NCI-H146 treated with DMSO at 0.1 percent for 48 hours (cell line): ENCODE measurements at regions not wholly inside any gene's neighbourhood (a gene's known extent, or its start where the extent isn't known, plus 50 kb on each side); places are given as distances from the start of the nearest gene placed in this dataset.

Experiments used
- DNase-seq: peaks from one replicate; lab custom pipeline; 2025; ENCODE audit not compliant: unreplicated experiment; lab: John Stamatoyannopoulos, UW

DNA sequence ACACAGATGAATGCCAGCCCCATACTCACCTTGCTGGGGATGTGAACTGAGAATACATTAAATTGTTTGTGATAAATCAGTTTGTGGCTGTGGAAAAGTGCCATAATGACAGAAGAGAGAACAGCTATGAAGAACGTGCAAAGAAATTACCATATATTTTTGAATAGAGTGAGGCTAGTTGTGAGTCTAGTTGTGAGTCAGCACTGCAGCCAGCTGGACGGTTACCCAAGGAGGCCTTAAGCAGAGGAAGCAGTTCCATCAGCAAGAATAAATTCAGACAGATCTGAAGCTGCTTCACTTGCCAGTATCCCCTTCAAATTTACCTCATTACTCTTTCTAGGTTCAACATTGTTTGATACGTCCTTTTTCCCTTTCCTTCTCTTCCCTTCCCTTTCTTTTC lies 446.0 kb downstream of the MTRR start:
- DNase-seq, result no peak

DNA sequence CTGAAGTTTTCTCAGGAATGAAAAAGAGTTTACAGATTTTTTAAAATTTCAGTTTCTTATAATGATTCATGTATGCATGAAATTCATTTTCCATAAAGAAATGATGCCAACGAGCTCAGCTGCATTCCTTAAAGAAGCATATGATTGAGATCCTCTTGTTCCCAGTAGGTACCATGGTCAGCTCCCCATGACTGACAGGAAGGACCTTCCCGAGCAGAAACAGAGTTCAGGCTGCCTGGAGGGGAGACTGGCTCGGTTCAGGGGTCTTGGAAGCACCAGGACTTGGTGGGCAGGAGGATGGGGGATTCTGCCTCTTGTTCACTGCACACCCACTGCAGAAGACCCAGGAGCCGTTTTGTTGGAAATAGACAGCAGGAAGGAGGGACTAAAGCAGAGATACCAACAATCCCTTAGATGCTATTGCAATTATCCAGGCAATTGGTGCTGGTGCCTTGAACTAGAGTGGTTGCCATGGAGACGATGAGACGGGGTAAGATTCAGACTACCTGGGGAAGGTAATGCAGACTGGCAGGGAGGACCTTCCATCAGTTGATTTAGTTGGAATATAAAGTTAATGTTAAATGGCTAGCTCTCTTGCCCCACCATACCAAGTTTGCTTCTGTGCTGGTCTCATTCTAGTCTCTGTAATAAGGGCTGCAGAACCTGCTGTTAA lies 447.8 kb downstream of the MTRR start:
- DNase-seq, result no peak

DNA sequence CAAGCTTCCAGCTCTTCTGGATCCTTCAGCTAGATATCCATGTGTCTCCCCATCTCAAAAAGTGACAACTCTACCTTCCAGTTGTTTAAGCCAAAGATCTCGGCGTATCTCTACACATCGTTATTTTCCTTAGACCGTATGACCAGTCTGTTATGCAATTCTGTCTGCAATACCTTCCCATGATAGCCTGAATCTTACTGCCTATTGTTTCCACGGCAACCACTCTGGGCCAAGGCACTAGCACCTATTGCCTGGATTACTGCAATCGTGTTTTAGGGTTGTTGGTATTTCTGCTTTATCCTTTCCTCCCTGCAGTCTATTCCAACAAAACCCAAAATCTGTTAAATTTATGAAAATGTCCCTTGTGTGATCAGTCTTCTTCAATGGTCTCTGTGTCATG lies 448.4 kb downstream of the MTRR start:
- DNase-seq, result no peak

DNA sequence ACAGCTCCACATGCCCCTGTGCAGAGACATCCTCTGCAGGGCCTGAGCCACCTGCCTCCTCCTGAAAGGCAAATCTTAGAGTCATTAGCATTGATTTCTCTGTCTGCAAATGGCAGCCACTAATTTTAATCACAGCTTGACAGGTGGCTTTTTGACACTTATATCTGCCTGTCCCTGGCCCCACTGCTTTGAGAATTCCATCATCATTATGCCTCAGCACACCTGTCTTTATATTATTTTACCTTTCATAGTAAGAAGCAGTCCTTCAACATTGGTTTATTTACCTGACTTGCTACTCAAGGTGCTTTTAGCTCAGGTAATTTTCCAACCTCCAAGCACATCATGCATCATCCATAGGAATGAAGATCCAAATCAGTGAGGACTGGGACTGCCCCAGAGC lies 451.3 kb downstream of the MTRR start:
- no peak for DNase-seq

DNA sequence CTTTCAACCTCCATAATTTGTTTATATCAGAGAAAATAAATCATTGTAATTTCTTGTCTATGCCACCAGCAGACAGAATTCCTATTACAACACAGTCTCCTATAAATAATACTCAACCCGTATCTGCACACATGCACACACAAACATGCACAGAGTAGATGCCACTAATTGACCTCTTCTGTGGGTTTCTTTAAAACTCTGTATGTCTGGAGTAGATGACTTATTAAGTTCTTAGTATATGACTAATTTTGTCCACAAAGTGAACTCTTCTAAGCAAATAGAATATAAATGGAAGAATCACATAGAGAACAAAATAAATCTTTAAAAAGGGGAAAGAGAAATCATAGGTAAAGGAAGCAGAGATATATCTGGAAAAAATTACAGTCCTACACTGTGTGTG lies 452.3 kb downstream of the MTRR start:
- DNase-seq, result no peak

DNA sequence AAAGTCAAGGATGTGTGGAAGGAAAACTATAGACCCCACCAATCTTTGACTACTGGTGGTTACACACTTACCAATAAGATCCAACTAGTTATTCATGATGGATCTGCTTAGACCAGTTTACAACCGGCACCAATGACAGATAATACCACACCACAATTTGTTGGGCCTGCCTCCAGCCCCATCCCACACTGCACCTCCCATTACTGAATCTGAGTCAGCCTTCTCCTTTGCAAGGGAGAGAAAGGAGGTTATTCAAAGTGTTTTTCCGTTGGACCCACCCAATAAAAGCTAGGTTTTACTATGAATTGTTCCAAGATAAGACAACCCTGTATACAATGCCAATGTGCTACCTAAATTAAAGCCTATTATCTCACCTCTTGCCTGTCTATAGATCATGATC lies 453.5 kb downstream of the MTRR start:
- DNase-seq, result no peak

DNA sequence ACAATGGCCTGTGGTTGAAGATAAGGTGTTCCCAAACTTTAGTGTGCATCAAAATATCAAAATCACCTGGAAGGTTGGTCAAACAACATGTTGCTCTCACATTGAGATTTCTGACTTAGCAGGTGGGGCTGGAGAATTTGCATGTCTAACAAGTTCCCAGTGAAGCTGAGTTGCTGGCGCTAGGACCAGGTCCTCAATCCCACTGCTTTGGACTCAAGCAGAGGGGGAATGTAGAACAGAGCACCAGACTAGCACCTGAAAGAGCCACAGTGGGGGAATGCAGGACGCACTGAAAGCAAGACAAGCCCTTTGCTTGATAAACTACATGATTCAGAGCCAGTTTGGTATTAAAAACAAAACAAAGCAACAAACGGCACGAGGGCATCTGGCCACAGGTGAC lies 458.1 kb downstream of the MTRR start:
- DNase-seq, result no peak

DNA sequence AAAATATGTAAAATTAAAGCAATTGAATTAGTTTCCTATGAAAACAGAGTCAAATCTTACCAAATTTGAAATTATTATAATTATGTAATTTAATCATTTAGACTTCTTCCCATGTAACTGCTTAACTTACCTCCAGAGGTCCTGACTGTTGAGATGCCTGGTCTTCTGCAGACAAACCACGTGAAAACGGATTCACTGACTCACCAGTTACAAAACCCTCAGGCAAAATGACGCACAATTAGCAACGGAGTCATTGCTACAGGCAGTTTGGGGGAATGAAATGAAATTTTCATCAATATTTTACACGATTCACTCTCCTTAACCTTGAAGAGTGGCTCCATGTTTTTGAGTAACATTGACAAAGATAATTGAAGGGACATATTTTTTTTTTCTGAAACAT lies 460.8 kb downstream of the MTRR start:
- DNase-seq, result no peak

DNA sequence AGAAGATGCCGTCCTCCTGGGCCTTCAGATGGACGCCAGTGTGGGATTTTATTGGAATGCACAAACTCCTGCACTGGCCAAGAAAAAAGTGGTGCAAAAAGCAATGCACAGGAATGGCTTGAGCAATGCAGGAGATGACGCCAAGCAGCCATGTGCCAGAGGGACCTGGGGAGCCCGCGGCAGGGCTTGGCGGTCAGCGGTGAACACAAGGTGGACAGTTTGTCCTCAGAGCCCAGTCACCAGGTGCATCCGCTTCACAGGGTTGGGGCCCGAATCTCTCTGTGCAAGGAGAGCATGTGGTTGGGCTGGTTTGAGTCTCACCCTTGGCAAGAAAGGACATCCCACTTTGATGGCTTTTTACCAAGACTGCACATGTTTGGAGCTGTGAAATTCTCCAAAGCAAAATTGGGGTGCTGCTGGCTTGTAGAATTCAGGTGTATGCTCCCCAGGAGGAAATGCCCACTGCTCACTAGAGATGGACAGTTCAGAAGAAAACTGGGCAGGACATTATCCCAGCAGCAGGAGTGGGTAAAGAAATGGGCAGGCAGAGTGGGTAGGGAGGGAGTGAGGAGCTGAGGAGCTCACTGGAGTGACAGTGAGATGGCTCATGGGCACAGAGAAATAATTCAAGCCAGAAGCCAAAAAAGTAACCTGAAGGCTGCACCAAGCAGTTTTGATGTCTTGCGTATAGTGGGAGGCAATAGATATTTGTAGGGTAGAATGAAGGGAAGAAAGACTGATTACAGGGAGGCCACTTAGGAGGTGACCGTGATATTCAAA lies 463.9 kb downstream of the MTRR start:
- DNase-seq, result no peak

DNA sequence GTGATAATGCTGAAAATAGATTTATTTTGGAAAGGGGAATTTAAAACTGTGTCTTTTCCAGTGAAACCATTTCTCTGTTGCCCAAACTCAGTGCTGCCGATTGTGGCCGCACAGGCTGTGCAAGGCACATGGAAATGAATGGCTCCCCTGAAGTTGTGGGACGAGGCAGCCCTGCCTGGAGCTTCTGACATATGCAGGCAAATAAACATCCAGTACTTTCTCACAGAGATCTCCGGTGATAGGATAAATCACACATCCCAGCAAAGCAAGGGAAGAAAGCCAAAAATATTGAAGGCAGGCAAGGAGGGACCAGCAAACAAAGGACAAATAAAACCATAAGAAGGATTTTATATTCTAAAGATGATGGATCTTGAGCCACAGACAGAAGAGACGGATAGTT lies 464.5 kb downstream of the MTRR start:
- no peak for DNase-seq

DNA sequence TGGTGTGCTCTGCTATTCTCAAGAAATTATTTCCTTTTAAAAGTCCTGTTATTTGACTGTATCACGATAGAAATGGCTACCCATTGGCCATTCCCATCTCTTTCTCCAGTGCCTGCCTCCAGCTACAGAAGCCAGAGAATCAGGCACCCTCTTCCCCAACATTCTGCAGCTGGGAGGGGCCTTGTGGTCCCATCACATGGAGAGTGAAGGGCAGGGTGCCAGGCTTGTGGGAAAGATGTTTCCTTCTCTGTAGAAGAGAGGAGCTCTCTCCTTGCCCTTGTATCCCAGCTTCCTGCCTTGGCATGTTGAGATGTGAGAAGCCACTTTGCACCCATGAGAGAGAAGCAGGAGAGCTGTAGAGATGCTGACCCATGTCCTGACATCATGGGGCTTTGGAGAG lies 465.0 kb downstream of the MTRR start:
- DNase-seq, result no peak

DNA sequence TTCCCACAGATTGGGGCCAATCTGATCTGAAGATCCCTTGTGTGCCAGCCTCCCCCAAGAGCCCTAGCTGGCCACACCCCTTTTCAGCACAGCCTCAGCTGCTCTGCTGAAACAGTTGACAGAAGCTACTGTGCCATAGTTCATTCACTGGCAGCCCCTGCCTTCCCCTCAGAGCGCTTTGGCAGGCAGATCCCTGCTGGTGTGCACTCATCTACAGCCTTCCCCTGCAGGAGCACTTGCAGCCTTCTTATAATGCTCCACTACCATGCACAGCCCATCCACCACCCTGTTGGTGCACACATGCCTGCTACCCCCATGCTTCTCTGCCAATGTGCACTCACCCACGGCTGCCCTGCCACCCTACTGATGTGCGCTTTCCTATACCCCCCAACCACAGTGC lies 471.3 kb downstream of the MTRR start:
- DNase-seq, result no peak

DNA sequence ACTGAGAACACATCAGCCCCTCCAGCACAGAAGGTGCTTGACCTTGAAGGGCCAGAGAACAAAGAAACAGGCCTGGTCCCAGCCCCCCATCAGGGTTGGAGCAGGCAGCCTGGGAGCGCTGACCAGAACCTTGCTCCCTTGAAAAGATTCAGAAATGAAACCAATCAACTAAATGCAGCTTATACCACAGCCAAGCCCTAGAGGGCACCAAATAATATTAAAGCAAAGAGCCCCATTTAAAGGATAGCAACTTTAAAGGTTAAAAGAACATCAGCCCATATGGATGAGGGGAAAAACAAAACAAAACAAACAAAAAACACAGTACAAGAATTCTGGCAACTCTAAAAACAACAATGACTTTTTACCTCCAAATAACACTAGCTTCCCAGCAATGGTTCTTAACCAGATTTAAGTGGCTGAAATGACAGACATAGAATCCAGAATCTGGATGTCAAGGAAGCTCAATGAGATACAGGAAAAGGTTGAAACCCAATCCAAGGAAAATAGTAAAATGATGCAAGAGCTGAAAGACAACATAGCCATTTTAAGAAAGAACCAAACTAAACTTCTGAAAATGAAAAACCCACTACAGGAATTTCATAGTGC lies 471.9 kb downstream of the MTRR start:
- DNase-seq, result no peak

DNA sequence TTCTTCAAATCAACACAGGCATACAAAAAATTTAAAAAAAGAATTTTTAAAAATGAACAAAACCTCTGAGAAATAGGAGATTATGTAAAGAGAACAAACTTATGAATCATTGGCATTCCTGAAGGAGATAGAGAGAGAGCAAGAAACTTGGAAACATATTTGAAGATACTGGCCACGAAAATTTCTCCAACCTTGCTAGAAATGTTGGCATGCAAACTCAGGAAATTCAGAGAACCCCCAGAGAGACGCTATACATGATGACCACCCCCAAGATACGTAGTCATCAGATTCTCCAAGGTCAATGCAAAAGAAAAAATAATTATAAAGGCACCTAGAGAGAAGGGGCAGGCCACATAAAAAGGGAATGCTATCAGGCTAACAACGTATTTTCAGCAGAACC lies 472.5 kb downstream of the MTRR start:
- no peak for DNase-seq

DNA sequence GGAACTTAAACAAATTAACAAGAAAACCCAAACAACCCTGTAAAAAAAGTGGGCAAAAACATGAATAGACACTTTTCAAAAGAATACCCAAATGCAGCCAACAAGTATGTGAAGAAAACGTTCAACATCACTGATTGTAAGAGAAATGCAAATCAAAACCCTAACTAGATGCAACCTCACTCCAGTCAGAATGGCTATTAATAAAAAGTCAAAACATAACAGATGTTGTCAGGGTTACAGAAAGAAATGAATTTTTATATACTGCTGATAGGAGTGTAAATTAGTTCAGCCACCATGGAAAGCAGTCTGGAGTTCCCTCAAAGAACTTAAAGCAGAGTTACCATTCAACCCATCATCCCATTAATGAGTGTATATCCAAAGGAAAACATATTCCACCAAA lies 479.0 kb downstream of the MTRR start:
- no peak for DNase-seq

DNA sequence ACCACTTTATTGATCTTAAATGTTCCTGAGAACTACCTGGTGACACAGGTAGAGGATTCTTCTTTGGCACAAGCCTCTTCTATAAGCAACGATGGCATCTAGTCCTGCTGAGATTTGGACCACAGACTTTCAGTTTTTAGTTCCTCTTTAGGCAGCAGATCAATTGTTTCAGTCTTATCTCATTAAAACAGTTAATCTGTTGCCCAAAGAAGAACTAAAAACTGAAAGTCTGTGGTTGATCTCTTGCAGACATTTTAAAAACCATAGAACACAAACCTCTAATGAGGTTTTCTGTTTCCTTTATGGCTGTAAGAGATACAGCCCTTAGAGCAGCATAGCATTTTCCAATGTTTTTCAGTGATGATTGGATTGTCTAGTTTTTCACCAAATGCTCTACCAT lies 480.9 kb downstream of the MTRR start:
- DNase-seq, result no peak

DNA sequence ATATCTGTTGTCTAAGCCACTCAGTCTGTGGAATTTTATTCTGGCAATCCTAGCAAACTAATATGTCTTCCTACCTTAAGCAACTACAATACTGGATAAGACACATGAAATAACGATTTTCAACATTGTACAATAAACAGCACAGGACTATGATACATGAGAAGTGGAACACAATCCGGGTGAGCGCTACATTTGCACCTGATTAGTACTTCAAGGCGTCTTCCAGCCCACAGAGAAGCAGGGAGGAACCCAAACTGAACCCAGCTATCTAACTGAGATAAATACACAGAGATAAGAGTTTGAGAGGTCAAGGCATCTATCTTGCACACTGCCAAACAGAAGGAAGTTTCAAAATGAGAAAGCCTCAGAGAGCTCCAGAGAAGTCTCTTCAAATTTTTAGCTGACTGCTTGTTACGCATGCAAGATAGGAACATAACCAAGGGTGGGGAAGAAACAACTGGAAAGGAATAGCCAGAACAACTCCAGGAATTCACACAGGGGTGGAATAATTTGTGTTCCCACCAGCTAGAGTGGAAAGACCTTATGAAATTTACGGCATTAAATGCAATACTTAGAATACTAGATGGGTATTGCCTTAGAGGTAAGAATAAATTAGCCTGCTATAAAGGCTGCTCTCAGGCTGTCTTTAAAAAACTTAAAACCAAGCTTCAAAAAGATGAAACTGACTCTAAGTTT lies 481.8 kb downstream of the MTRR start:
- DNase-seq, result no peak

DNA sequence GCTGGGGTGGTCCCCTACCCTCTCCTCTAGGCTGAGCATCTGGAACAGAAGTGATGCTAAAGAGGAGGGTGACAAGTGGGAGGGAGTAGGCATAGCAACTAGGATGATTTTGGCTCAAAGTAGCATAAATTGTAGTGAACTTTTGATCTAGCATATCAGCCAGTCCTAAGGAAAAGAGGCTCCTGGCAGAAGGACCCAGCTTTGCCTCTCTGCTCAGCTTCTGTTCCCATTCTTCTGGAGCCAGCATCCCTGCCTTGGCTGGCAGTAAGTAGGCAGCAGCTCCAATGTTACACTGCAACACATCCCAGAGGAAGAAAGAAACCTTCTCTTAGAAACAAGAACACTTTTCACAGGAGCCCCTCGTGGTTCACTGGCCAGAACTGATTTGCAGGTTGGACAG lies 487.0 kb downstream of the MTRR start:
- DNase-seq, result no peak

DNA sequence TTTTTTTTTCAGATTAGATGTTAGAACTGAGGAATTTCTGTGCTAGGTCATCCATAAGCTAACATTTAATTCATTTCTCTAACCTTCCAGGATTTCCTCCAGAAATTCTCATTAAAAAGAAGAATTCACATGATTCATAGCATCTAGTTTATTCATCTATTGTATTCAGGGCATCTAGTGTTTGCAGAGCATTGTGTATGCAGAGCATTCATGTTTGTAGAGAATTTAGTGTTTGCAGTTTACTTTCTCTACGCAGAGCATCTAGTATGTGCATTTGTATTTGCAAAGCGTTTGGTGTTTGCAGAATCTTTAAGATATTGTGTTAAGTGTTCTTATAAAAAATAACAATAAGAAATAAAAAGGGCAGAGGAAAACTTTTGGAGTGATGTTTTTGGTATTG lies 491.1 kb downstream of the MTRR start:
- DNase-seq, result no peak

DNA sequence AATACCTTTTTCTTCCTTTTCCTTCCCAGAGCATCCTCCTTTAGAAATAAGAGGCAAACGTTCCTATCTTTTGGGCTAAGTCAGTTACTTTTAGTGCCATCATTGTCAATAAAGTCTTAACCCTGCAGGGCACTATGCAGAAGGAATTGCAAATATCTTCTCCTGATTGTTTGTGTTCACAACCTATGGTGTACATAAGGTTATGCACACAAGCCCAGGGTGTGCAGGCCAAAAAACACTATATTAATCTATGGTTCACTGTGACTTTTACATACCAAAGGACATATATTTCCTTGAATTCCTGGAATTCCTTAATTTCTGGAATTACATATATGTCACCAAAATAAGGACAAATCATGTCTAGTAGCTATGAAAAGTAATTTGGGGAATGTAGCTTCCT lies 493.5 kb downstream of the MTRR start:
- DNase-seq, result no peak

DNA sequence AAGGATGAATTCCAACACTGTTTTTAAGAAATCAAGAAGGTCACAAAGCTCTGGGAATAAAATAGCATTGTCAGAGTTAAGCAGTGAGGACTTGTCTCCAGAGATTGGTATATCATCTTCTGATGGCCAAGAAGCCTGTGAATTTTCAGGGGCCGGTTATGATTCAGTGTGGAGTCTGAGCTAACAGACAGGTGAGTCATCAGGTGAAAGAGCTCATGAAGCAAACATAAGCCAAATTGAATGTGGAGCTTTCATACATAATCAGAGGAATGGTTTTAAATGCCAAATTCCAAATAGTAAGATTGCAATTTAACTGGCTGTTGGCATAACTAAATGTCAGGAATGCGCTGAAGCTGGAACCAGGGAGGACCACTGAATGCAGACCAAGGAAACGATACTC lies 494.2 kb downstream of the MTRR start:
- no peak for DNase-seq

DNA sequence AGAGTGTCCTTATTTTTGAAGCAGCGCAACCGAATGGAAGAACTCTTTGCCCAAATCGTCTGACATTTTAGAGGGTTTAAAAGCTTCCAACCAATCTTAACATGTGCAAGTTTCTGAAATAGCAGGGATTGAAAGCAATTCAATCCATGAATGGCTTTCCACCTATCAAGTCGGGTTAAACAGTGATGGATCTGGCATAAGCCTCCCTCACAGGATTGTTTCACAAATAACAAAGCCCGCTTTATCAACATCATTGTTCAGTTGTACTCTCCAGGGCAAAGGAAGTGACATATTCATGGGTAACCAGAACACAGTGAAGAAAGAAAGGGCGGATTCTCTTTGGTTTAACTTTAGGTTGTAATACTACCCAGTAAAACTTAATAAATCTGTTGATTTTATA lies 497.3 kb downstream of the MTRR start:
- DNase-seq, result no peak
